Brain microvascular endothelial cell (primary cell): ENCODE measurements at regions not wholly inside any gene's neighbourhood (a gene's known extent, or its start where the extent isn't known, plus 50 kb on each side); places are given as distances from the start of the nearest gene placed in this dataset.
A peak's percentile ranks its signal among the peaks of the same experiment; 100 is the strongest.

Experiments used
- DNase-seq: peaks from one replicate; pipeline ENCODE4 v3.0.0-alpha.2; 2020
- H3K27ac ChIP-seq: fragments of 250-450 bp; sonication (Bioruptor Pico); 2 replicates; pipeline ENCODE4 v1.5.1; 2020; ENCODE audit warnings: mild to moderate bottlenecking, moderate library complexity
- H3K27me3 ChIP-seq: fragments of 250-450 bp; sonication (Bioruptor Pico); replicated peaks from 2 replicates; pipeline ENCODE4 v1.5.1; 2020; ENCODE audit warnings: mild to moderate bottlenecking
- H3K36me3 ChIP-seq: fragments of 250-450 bp; sonication (Bioruptor Pico); replicated peaks from 2 replicates; pipeline ENCODE4 v1.5.1; 2020; ENCODE audit warnings: mild to moderate bottlenecking
- H3K4me3 ChIP-seq: 2 replicates; pipeline ENCODE4 v1.5.1; 2011; ENCODE audit warnings: low read depth, mild to moderate bottlenecking, control low read depth, low read length, moderate library complexity
- in situ Hi-C: cut with HindIII; loops from 2 replicates; pipeline ENCODE4 v1.10.0; 2017; ENCODE audit warnings: low sequenced_read_pairs, low pct_ligation_motif_present
- TF ChIP-seq, protein P1 (sequence below): IDR thresholded peaks from 2 replicates; pipeline ENCODE4 v1.5.1; 2011; ENCODE audit warnings: low read depth, mild to moderate bottlenecking, moderate library complexity, low read length, control low read depth, inconsistent platforms; ENCODE audit errors: missing control alignments

DNA sequence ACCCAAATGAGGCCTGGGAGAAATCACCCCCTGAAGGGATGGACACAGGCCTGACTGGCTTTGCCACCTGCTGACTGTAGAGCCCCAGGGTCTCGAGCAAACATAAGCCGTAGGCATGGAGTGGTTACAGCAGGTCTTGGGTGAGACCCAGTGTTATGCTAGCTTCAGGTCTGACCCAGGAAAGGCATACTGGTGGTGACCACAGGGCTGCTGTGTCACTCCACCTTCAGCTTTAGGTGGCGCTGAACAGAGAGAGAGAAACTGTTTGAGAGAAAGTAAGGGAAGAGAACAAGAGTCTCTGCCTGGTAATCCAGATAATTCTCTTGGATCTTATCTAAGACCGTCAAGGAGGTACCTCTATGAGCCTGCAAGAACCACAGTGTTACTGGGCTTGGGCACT, 1544.2 kb upstream of the TMEFF2 start:
- Histone ChIP-seq H3K36me3 (no peaks in the 10 kb centered on the region), H3K4me3 (no peak overlapping the region), H3K27me3 (no peaks in the 10 kb centered on the region), H3K27ac (no peak overlapping the region)
- TF ChIP-seq, protein P1, sequence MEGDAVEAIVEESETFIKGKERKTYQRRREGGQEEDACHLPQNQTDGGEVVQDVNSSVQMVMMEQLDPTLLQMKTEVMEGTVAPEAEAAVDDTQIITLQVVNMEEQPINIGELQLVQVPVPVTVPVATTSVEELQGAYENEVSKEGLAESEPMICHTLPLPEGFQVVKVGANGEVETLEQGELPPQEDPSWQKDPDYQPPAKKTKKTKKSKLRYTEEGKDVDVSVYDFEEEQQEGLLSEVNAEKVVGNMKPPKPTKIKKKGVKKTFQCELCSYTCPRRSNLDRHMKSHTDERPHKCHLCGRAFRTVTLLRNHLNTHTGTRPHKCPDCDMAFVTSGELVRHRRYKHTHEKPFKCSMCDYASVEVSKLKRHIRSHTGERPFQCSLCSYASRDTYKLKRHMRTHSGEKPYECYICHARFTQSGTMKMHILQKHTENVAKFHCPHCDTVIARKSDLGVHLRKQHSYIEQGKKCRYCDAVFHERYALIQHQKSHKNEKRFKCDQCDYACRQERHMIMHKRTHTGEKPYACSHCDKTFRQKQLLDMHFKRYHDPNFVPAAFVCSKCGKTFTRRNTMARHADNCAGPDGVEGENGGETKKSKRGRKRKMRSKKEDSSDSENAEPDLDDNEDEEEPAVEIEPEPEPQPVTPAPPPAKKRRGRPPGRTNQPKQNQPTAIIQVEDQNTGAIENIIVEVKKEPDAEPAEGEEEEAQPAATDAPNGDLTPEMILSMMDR = no peak
- no peak for DNase-seq
- in situ Hi-C loops = no loop called here

DNA sequence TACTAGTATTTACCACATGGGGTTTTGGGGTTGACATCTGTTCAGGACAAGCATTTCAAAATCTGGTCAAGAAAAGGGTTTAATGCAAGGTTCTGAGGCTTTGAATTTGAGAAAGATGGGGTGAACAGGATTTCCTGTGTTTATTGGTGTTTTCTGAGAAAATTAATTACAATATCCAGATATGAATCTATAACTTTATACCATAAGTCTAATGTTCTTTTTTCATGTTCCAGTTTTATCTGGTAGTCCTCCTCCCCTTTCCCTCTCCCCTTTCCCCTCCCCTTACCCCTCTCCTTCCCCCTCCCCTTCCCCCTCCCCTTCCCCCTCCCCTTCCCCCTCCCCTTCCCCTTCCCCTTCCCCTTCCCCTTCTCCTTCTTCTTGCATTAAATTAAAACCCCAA, 1518.2 kb upstream of the TMEFF2 start:
- no peak for DNase-seq
- H3K36me3 ChIP-seq = no peaks in the 10 kb centered on the region
- TF ChIP-seq, protein P1 = no peak
- in situ Hi-C loops = no loop called here
- no peak overlapping the region for H3K4me3 ChIP-seq
- no peaks in the 10 kb centered on the region for H3K27me3 ChIP-seq
- no peak overlapping the region for H3K27ac ChIP-seq

DNA sequence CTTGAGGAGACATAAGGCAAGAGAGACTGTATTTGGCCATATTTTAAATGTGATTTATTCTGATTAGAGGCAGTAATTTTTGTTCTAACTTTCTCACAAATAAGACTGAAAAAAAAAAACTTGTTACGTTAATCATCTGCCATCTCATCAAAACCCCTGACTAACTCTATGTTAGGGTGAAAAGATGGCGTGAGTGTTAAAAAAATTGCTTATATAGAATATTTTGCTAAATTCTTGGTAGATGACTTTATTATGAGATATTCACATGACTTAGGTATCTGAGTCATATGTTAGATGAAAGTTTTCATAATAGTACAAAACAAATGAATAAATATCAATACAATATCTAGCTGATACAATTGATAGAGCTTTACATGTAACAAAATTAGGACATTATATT, 1508.7 kb upstream of the TMEFF2 start:
- Histone ChIP-seq H3K4me3 (no peak overlapping the region), H3K36me3 (no peaks in the 10 kb centered on the region), H3K27ac (no peak overlapping the region), H3K27me3 (no peaks in the 10 kb centered on the region)
- TF ChIP-seq, protein P1 = no peak
- in situ Hi-C loops = no loop called here
- no peak for DNase-seq

DNA sequence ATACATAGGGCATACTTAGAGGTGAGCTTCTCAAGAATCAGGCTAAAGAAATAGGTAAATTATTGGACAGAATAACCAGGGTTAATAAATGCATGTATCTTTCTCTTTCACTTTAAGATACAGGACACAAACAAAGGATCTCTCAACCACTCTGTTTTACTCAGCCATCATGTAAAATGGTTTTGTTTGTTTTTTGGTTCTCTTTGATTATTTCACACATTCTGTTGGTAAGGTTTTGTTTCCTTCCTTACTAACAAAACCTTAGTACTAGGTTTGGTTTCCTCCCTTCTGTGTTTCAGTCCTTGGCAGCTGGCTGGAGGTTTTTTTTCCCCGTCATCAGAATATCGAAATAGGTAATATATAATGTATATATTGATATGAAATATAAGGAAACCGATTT, 1506.8 kb upstream of the TMEFF2 start:
- H3K27ac ChIP-seq = no peak overlapping the region
- no peak overlapping the region for H3K4me3 ChIP-seq
- no peaks in the 10 kb centered on the region for H3K36me3 ChIP-seq
- TF ChIP-seq, protein P1 = no peak
- in situ Hi-C loops = no loop called here
- DNase-seq = no peak
- no peaks in the 10 kb centered on the region for H3K27me3 ChIP-seq

DNA sequence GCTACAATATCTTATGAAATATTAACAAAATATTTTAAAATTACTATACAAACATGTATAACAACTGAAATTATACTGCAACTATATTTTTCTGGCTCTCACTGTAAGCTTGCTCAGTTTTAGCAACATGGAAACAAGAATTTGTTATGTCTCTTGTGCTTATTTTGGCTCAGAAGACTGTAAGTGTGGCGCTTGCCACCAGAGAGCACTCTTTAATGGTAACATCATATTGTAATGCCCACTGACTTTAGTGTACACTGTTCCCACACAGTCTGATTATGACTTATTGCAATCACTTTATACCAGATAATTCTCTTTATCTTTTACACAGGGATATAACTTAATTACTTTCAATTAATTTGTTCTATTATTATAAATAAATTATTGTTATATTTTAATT, 1500.6 kb upstream of the TMEFF2 start:
- no peak overlapping the region for H3K4me3 ChIP-seq
- no peaks in the 10 kb centered on the region for H3K27me3 ChIP-seq
- H3K36me3 ChIP-seq = no peaks in the 10 kb centered on the region
- no peak overlapping the region for H3K27ac ChIP-seq
- in situ Hi-C loops = no loop called here
- peak; percentile 39 for DNase-seq
- TF ChIP-seq, protein P1 = peak; percentile 65

- Histone ChIP-seq H3K27ac (no peak overlapping the region), H3K27me3 (no peaks in the 10 kb centered on the region), H3K36me3 (no peaks in the 10 kb centered on the region), H3K4me3 (no peak overlapping the region)
- DNase-seq = no peak
- in situ Hi-C loops = no loop called here
- TF ChIP-seq, protein P1 = no peak
Measured at GRCh38 chr2:193693758-193694157, 1499.0 kb upstream of the TMEFF2 start.
